ENCODE measurements at regions not wholly inside any gene's neighbourhood (a gene's known extent, or its start where the extent isn't known, plus 50 kb on each side); places are given as distances from the start of the nearest gene placed in this dataset.

DNA sequence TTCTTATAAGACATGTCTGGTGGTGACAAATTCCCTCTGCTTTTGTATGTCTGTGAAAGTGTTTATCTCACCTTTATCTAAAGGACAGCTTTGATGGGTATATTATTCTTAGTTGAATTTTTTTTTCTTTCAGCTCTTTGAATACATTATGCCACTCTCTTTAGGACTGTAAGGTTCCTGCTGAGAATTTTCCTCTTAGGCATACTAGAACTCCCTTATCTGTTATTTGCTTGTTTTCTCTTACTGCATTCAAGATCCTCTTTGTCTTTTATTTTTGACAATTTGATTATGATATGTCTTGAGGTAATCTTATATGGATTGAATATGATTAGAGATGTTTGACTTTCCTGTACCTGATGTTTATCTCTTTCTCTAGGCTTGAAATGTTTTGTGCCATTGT is 1328.4 kb downstream of the PCDH9 start:
- TF ChIP-seq, protein P1, sequence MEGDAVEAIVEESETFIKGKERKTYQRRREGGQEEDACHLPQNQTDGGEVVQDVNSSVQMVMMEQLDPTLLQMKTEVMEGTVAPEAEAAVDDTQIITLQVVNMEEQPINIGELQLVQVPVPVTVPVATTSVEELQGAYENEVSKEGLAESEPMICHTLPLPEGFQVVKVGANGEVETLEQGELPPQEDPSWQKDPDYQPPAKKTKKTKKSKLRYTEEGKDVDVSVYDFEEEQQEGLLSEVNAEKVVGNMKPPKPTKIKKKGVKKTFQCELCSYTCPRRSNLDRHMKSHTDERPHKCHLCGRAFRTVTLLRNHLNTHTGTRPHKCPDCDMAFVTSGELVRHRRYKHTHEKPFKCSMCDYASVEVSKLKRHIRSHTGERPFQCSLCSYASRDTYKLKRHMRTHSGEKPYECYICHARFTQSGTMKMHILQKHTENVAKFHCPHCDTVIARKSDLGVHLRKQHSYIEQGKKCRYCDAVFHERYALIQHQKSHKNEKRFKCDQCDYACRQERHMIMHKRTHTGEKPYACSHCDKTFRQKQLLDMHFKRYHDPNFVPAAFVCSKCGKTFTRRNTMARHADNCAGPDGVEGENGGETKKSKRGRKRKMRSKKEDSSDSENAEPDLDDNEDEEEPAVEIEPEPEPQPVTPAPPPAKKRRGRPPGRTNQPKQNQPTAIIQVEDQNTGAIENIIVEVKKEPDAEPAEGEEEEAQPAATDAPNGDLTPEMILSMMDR (IDR thresholded peaks at IDR 0.05), result no peak
- TF ChIP-seq ZFX (IDR thresholded peaks at IDR 0.05; ENCODE audit: borderline replicate concordance), result no peak

Measured in 22Rv1 (cell line).